Stimulated activated CD8-positive, alpha-beta memory T cell treated with anti-CD3 and anti-CD28 coated beads, Interleukin-12 subunit alpha, Interleukin-12 subunit beta, amount 100 ng/mL, for 1 hour (primary cell): ENCODE measurements at regions not wholly inside any gene's neighbourhood (a gene's known extent, or its start where the extent isn't known, plus 50 kb on each side); places are given as distances from the start of the nearest gene placed in this dataset.
"Not testable (repeated sequence)": the region's sequence is repeated elsewhere in the genome, so short reads cannot be mapped to it uniquely, and the experiment has no call there.

Experiments used
- DNase-seq: peaks from one replicate; pipeline ENCODE4 v3.0.0-alpha.2; 2020; ENCODE audit warnings: low read depth

- not testable (repeated sequence) for DNase-seq
Observed at GRCh38 chr12:131344715-131345520, 366.0 kb upstream of the SFSWAP start.

GRCh38 chr12:131345521-131346436 is 365.1 kb upstream of the SFSWAP start:
- DNase-seq = no peak

- DNase-seq = no peak
Observed at GRCh38 chr12:131346555-131347344, 364.1 kb upstream of the SFSWAP start.

DNA sequence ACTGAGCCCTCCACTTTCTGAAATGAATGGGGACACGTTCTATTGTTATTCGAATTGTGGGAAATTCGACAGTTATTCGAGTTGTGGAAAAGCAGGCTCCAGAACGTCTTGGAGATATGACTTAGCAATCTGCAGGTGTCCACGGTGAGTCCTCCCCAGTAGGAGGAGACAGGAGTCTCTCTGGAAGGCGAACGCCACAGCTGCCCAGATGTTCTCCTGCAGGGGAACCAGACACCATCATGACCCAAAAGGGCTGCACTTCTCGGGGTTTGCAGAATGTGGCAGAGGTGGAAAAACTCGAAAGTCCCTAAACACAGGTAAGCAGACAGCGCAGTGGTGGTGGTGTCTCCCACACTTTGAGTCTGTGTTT is 363.6 kb upstream of the SFSWAP start:
- DNase-seq = no peak

DNA sequence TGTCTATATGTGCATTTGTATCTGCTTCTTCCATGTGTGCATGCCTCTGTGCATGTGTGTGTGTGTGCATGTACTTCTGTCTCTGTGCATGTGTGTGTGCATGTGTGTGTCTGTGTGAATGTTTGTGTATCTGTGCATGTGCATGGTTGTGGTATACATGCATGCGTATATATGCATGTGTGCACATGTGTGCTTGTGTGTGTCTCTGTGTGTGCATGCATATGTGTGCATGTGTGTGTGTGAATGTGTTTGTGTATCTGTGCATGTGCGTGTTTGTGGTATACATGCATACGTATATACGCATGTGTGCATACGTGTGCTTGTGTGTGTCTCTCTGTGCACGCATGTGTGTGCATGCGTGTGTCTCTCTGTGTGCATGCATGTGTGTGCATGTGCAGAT is 363.2 kb upstream of the SFSWAP start:
- no peak for DNase-seq

DNA sequence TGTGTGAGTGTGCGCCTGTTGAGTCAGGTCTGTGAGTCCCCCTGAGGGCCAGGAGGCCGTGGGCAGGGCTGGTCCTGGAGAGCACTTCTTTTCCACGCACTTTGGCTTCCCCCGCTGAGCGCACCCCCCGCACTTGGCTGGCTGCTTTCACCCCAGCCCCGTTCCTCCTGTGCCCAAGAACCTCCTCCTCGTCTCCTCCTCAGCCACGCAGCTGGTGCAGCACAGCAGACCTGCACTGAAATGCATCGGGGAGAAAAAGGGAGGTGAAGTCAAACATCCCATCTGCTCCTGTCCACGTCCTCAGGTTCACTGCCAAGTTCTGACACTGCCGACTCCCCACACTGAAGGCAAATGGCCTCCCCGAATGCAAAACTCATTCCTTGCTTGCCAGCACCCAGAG is 362.7 kb upstream of the SFSWAP start:
- DNase-seq = no peak

GRCh38 chr12:131348646-131349045 is 362.2 kb upstream of the SFSWAP start:
- DNase-seq = no peak

DNA sequence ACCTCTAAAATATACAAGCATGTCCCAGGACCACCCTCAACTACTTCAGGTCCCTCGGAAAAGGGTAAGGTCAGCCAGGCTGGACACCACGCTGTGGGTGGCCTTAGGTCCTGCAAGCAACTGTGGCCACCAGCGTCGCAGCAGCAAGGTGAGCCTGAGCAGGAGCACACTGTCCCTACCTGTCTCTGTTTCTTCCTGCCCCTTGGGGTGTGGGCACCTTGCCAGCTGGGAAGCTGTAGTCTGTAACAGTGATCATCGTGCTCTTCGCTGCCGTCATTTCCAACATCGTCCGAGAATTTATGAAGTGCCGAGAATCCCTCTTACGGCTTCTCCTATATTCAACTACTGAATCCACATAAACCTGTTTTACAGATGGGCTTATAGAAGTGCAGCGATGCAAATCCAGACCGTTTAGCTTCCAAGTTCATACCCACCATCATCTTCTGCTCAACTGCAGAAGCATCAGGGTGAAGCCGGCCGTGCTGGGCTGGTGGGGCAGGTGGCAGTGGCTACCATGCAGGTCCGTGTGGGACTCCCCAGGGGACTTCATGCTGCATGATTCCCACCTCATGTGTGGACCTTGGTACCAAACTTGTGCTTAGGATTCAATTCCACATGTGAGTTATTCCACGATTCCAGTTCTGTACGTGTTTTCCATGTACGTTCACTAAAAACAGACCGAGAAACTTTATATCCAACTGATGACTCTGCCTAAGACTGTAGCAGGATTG is 361.3 kb upstream of the SFSWAP start:
- DNase-seq = no peak

DNA sequence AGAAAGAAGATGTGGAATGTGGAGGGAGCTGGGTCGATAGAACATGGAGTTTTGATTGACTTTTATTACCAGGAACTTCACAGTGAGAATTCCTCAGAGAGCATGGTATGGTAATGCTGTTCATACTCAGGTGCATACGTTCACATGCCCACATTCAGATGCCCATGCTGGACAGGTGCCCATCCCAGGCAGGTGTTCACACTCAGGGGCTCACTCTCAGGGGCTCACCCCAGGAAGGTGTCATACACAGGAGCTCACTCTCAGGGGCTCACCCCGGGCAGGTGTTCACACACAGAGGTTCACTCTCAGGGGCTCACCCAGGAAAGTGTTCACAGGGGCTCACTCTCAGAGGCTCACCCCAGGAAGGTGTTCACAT is 360.0 kb upstream of the SFSWAP start:
- no peak for DNase-seq

GRCh38 chr12:131351319-131352028 is 359.4 kb upstream of the SFSWAP start:
- no peak for DNase-seq

DNA sequence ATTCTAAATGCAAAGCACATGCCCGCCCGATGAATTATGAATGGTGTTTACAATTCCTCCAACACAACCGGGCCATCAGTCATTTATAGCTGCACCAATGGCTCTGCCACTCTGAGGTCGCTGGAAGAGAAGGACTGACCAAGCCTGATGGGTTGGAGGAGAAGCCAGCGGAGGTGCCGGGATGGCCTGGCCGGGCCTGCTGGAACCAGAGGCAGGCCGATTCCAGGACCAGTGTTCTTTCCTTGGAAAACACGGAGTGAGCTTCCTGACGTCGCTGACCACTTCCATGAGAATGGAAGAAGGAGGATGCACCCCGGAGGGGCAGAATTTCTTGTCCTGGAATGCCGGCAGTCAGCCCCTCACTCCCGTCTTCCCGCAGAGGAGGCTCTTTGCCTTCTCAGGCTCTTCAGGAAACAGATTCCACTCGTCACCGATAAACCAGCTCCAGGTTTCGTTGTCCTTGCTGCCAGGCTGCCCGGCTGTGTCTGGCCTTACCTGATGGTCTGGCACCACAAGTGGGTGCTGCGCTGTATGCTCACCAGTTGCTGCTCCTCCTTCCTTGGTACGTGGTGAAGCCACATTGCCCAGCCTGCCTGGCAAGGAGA is 358.5 kb upstream of the SFSWAP start:
- no peak for DNase-seq

- DNase-seq = no peak
Observed at GRCh38 chr12:131353376-131353775, 357.5 kb upstream of the SFSWAP start.

DNA sequence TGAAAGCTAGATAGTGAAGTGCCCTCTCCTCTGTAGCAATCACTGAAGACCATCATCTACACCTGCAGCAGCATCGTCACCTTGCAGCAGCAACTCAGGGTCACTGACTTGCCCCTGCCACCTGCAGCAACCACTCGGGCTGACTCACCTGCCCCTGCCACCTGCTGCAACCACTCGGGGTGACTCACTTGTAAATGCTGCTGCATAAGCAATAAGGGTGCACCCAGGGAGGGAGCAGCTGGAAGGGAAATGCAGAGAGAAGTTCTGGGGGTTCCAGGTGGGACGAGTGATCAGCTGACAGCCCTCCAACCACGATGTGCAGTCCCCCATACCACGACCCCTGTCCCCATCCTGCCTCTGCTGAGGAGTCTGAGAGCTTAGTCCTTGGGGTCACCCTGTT is 357.1 kb upstream of the SFSWAP start:
- no peak for DNase-seq

DNA sequence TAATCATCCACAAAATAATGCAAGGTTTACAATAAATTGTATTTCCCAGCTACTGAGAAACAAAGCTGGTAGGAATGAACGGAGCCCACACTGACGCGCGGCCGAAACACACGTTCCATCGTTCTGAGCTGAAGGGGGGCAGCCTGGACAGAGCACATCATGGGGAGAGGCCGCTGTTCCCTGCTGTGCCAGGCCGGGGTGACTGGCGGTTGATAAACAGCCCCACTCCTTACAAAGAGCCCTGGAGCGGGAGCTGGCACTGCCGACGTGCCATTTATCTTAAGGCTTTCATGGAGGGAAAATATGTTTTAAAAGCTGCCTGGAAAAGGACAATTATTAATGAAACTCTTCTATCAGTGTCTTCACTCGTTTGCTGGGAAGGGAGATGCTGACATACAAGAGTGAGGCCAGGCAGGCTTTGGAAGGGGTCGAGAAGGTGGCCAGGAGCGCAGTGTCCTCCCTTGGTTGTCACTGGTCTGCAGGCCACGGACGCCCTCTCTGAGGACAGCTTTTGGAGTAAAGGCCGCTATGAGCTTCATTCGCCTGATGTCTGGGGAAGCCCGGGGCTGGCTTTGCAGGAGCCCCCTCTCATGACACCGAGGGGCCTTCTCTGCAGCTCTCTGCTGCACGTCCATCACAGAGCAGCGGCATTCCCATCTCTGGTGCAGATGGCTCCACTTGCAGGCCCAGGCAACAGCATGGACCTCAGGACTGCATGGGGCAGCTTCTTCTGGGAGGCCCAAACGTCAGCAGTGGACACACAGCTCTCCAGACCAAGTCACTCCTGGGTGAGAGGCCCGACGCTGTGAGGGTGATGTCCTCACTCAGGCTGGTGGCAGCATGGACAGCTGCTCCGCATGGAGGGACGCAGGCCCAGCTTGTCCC is 355.3 kb upstream of the SFSWAP start:
- DNase-seq = no peak

- DNase-seq = no peak
Observed at GRCh38 chr12:131356485-131357184, 354.3 kb upstream of the SFSWAP start.

DNA sequence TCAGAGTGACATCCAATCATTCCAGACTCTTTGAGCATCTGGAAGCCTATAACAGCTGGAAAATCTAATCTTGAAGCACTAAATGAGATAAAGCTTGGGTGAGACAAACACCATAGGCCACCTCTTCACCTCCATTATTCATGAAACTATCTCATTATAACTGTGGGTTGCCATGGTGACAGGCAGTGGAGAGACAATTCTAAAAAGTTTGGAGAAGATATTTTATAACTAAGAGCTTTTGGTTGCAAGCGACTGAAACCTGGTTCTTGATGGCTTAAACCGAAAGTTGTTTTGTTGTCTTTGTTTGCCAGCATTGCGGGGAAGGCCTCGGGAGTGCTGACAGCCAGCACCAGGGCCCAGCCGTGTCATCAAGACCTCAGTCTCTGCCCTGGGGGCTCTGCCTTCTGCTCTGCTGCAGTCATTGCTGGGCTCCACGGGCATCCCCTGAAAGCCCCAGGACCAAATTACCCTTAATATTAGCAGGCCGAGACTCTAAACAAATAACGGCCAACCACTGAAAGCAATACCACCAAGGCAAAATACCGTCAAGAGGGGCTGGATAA is 353.6 kb upstream of the SFSWAP start:
- no peak for DNase-seq

GRCh38 chr12:131357920-131358319 is 353.0 kb upstream of the SFSWAP start:
- no peak for DNase-seq

- no peak for DNase-seq
Observed at GRCh38 chr12:131362291-131363211, 348.3 kb upstream of the SFSWAP start.
